ENCODE measurements at regions not wholly inside any gene's neighbourhood (a gene's known extent, or its start where the extent isn't known, plus 50 kb on each side); places are given as distances from the start of the nearest gene placed in this dataset.
A peak's percentile ranks its signal among the peaks of the same experiment; 100 is the strongest.

DNA sequence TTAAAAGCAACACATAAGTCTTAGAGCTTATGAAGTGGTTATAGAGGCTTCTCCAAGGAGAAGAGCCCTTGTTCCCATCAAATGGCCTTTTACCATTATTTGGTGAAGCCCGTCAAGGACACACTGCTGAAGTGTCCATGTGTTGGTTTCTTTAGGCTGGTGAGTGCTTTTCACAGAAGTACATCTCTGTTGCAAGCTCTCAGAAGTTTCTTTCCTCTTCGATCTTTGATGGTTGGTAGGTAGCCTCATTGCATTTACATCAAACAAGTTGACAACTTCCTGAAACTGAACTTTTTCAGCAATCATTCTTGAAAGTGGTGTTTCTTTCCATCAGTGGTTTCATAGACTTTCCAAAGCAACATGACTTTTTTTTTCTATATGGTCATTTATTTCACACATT is 465.6 kb downstream of the HDGFL1 start:
- 92 to 96% (median 93%) methylated on average over 2 of the region's 2 CpGs for WGBS, 3 donors
- Histone ChIP-seq H3K4me1 (peaks cover 3% of the 10 kb centered on the region), H3K27me3 (ENCODE audit: insufficient read depth in 3 of 3, low read length in 2 of 3) (no peaks in the 10 kb centered on the region), H3K36me3 (ENCODE audit: insufficient read depth in 1 of 2, low read depth in 1 of 2) (no peaks in the 10 kb centered on the region), H3K4me3 (no peak overlapping the region), H3K9me3 (no peaks in the 10 kb centered on the region), H3K27ac (no peak overlapping the region)
- ATAC-seq (no peak), DNase-seq (no peak)
- TF ChIP-seq, protein P1, sequence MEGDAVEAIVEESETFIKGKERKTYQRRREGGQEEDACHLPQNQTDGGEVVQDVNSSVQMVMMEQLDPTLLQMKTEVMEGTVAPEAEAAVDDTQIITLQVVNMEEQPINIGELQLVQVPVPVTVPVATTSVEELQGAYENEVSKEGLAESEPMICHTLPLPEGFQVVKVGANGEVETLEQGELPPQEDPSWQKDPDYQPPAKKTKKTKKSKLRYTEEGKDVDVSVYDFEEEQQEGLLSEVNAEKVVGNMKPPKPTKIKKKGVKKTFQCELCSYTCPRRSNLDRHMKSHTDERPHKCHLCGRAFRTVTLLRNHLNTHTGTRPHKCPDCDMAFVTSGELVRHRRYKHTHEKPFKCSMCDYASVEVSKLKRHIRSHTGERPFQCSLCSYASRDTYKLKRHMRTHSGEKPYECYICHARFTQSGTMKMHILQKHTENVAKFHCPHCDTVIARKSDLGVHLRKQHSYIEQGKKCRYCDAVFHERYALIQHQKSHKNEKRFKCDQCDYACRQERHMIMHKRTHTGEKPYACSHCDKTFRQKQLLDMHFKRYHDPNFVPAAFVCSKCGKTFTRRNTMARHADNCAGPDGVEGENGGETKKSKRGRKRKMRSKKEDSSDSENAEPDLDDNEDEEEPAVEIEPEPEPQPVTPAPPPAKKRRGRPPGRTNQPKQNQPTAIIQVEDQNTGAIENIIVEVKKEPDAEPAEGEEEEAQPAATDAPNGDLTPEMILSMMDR (IDR thresholded peaks at IDR 0.05): no peak
- intact Hi-C loops (cut with DNase I): no loop called here

DNA sequence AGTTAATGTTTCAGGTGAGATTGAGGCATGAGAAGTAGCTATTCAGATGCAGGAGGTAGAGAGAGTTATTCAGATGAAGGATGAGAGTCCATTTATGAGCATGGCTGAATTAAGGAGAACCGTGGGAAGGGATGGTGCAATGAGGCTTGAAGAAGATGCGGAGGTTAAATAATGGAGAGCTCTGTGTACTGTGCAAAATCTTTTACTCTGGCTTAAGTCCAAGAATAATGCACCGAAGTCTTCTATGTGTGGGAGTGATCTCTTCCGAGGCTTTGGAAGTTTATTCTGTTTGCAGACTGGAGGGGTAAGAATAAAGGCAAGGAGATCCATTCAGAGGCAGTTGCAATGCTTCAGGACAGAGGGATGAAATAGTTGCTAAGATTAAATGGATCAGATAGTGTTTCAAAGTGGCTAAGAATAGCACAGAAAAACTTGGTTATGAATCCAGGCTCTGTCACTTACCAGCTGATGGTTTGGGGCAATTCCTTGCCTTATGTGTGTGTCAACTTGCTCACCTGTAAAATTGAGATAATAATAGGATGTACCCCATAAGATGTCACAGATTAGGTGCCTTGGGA is 467.1 kb downstream of the HDGFL1 start:
- intact Hi-C loops (cut with DNase I): no loop called here
- TF ChIP-seq, protein P1 (IDR thresholded peaks at IDR 0.05): no peak
- H3K9me3 ChIP-seq: no peaks in the 10 kb centered on the region
- ATAC-seq (peak in 2 of 4 donors; percentile 52 to 63), DNase-seq (no peak)
- no peak overlapping the region for H3K27ac ChIP-seq
- H3K4me1 ChIP-seq: peaks cover 3% of the 10 kb centered on the region
- H3K4me3 ChIP-seq: no peak overlapping the region
- no peaks in the 10 kb centered on the region for H3K36me3 ChIP-seq (ENCODE audit: insufficient read depth in 1 of 2, low read depth in 1 of 2)
- WGBS, 3 donors: 35 to 39% (median 36%) methylated on average over 4 of the region's 4 CpGs
- no peaks in the 10 kb centered on the region for H3K27me3 ChIP-seq (ENCODE audit: insufficient read depth in 3 of 3, low read length in 2 of 3)

DNA sequence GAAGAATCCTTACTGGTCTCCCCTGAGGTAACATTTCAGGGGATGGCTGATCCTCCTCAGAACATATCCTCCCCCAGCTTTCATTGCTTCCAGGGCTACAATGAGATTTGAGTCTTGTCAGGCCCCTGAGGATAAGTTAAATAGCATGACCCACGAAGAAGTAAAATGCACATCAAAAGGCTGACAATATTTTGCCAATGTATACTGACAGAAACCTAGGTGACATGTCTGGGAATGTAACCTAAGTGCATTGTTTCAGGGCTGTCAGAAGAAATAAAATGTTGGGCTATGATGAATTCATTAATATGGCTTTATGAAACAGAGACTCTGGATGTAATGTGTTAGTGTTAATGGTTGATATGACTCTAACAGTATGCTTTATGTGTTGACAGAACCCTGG is 471.5 kb downstream of the HDGFL1 start:
- H3K27me3 ChIP-seq (ENCODE audit: insufficient read depth in 3 of 3, low read length in 2 of 3): no peaks in the 10 kb centered on the region
- DNase-seq (no peak), ATAC-seq (no peak)
- H3K27ac ChIP-seq: no peak overlapping the region
- 72 to 85% (median 74%) methylated on average over 1 of the region's 1 CpG for WGBS, 3 donors
- no peak overlapping the region for H3K4me3 ChIP-seq
- peaks cover 3% of the 10 kb centered on the region for H3K4me1 ChIP-seq
- intact Hi-C loops (cut with DNase I): no loop called here
- TF ChIP-seq, protein P1 (IDR thresholded peaks at IDR 0.05): no peak
- H3K36me3 ChIP-seq (ENCODE audit: insufficient read depth in 1 of 2, low read depth in 1 of 2): no peaks in the 10 kb centered on the region
- H3K9me3 ChIP-seq: no peaks in the 10 kb centered on the region

DNA sequence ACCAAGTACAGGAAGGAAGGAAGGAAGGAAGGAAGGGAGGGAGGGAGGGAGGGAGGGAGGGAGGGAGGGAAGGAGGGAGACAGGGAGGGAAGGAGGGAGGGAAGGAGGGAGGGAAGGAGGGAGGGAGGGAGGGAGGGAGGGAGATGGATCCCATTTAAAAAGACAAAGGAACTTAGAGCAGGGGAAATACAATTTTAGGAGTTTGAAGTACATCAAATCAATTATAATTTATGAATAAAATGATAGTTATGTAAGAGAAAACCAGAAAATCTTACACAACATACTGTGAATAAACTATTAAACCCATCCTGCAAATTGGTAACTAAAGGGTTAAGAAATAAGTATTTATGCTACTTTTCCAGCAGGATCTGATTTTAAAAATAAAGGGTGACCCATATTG is 475.9 kb downstream of the HDGFL1 start:
- TF ChIP-seq, protein P1 (IDR thresholded peaks at IDR 0.05): no peak
- intact Hi-C loops (cut with DNase I): no loop called here
- H3K36me3 ChIP-seq (ENCODE audit: insufficient read depth in 1 of 2, low read depth in 1 of 2): no peaks in the 10 kb centered on the region
- H3K27me3 ChIP-seq (ENCODE audit: insufficient read depth in 3 of 3, low read length in 2 of 3): no peaks in the 10 kb centered on the region
- ATAC-seq: no peak
- no peak overlapping the region for H3K27ac ChIP-seq
- H3K4me3 ChIP-seq: no peak overlapping the region
- no peak for DNase-seq
- no peaks in the 10 kb centered on the region for H3K9me3 ChIP-seq
- no peaks in the 10 kb centered on the region for H3K4me1 ChIP-seq

DNA sequence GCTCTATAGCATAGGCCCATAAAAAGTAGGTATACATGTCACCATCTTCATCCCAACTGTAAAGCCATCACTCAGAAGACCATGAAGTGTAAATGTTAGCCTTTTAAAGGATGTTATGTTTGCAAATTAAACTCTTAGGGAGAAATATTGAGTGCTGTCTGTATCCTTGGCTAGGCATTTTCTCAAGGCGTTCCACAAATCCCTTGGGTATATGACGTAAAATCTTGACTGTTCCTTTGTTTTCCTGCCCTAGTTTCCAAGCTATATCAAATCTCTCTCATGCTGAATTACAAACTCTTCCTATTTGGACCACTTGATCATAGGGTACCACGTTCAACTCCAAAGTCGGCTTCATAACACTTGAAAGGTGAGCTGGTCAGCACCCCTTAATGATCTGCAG is 486.2 kb downstream of the HDGFL1 start:
- Histone ChIP-seq H3K4me1 (no peaks in the 10 kb centered on the region), H3K27me3 (ENCODE audit: insufficient read depth in 3 of 3, low read length in 2 of 3) (no peaks in the 10 kb centered on the region), H3K4me3 (no peak overlapping the region), H3K27ac (no peak overlapping the region), H3K36me3 (ENCODE audit: insufficient read depth in 1 of 2, low read depth in 1 of 2) (no peaks in the 10 kb centered on the region), H3K9me3 (no peaks in the 10 kb centered on the region)
- WGBS, 3 donors: 67 to 74% (median 71%) methylated on average over 4 of the region's 4 CpGs
- DNase-seq: no peak
- TF ChIP-seq, protein P1 (IDR thresholded peaks at IDR 0.05): no peak
- intact Hi-C loops (cut with DNase I): no loop called here
- no peak for ATAC-seq
